ENCODE measurements at regions not wholly inside any gene's neighbourhood (a gene's known extent, or its start where the extent isn't known, plus 50 kb on each side); places are given as distances from the start of the nearest gene placed in this dataset.

DNA sequence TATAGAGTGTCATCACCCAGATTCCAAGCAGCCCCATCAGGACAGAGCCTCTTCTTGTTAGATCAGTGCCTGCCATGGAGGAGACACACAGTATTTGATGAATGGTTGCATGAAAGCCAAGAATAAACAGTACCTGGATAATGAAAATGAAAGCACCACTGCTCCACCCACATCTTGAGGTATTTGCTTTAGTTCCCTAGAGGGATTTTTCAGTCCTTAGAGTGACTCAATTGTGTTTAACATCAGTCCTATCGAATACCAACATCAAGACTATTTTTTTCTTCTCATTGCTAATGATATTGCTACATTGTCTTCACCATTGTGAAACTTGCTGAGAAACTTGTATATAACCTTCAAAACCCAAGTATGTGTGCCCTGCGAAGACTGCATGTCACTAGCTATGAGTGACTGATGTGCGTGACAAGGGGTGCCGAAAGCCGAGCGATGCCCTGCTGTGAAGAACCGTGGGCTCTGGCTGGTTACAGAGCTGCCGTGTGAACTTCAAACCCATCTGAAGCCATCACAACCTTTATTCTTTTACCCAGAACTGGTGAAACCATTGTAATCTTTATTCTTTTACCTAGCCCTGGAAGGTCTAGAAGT lies 211.3 kb upstream of the FAT1 start:
- DNase-seq, result no peak

DNA sequence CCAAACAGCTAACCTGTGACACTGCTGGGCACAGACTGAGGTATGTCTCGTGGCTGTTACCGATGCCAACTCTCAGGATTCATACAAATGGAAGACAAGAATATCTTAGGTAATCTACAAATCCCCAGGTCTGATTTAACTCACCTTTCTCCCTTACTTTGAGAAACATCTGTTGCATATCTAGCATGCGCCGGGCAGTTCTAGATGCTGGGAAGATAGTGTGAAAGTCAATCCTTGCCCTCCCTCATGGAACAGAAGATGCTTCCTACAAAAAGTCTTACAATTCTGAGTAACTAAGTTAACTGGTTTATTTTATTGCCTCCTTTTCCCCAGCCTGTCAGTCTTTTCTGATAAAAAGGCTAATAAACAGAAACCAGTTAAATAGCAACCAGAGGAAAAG lies 212.2 kb upstream of the FAT1 start:
- DNase-seq, result no peak

DNA sequence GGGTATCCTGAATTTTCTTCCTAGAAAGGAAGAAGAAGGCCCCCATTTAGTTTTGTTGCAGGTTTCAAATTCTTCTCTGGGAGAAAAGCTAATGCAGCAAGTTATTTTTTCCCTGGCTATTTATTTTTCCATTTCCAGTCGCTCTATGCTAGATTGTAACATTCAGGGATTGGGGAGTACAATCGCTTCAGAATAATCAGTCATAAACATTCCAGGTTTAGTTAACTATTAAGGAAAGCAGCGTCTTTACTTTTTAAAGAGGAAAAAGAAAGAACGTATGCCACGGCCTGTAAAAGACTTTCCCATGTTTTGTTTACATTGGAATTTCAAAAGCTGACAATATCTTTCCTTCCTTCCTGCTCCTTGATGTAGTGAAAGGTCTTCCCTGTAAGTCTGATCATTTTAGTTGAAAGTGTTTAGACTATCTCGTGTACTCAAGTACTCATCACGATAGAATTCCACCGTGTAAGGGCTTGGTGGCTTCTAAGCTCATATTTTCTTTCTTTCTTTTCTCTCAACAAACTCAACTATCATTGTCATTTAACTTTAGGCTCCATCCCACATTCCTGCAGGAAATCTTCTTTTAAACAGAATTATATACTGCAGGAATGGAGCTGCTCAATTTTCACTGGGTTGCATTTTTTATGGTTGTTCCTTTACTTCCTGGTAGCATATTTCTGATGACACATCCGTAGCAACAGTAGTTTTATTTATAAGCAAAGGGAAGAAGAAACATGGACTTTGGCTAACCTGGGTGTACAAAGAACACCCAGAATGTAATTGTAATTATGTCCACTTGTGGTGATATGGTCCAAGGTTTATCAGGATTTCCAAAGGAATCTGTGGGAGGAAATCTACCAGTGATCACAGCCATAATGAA lies 213.1 kb upstream of the FAT1 start:
- no peak for DNase-seq

DNA sequence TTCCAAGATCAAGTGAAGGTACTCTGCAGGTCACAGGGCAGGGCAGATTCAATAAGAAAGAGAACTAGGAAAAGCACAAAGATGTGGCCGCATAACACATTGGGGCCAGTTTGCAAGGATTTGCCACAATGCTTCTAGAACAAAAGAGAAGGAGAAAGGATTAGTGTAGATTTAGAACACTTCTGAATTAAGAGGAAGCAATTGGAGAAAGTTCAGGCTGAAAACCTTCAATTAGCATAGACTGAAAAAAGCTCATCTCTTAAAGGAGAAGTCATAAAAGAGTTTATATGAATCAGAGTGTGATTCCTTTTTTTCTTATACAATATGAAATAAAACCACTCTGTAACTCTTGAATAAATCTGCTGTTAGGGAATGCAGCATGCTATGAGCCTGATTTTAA lies 215.6 kb upstream of the FAT1 start:
- no peak for DNase-seq

DNA sequence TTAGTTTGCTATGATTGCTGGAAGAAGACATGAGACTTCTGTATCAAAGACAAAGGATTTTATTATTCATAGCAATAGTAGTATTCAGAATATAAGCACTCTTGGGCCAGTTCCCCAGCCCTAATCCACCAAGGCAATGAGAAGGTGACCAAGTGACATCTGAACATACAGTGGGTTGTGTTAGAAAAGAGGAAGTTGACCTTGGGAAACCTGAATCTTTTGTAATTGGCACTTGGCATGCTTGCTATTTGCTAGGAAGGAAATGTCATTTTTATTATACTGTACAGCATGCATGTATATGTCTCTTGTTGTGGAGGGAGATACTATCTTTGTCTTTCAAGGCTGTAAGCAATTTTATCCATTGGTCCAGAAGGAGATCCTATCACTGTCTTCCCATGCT lies 216.1 kb upstream of the FAT1 start:
- DNase-seq, result peak; percentile 3

DNA sequence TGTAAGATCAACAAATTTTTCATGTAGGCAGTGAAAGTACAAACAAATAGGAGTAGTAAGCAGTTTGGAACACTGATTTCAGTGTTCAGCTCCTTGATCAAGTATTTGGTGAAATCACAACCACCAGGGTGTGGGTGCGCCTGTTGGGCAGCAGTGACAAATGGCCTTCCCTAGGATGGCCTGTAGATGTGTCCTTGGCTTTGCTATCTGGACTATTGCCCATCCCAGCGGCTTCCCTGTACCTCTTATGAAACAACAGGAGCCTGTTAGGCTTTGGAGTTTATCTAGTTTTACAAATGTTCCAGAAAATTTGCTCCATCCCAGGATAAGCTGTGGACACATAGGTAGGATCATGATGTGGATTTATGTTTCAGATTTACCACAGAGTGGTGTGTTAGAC lies 216.8 kb upstream of the FAT1 start:
- DNase-seq, result no peak

DNA sequence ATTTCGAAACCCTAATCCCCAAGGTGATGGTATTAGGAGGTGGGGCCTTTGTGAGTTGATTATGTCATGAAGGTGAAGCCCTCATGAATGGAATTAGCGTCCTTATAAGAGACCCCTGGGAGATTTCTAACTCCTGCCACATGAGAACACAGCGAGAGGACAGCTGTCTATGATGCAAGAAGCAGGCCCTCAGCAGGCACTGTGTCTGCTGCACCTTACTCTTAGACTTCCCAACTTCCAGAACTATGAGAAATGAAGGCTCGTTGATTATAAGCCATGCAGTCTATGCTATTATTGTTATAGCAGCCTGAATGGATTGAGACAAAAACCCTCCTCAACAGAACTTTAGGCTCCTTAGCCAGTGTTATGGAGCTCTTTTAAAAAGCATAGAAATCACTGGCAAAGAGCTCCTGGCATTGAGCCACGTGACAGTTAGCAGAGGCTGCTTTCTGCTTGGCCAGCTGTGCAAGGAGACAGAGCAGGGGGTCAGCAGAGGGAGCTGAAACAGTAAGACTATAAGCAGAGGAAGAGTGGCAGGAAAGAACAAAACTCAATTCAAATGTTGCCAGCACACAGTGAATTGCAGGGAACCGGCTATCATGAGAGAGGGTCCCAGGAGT lies 219.2 kb upstream of the FAT1 start:
- DNase-seq, result no peak

DNA sequence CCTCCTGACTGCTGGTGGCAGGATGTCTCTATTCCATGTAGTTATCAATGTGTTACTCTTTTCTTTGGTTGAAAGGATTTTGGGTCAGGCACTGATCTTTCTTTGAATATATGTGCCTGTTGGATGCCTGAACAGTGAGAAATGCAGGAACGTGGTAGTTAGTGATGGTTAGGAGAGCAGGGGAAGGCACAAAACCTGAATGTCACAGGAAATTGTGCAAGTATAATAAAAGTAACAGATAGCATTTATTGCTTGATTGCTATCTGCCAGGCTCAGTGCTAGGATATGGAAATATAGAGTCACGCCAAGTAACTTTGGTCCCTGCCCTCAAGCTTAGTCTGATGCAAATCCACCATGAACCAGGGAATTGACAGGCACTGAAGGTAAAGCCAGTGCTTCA lies 219.8 kb upstream of the FAT1 start:
- no peak for DNase-seq

DNA sequence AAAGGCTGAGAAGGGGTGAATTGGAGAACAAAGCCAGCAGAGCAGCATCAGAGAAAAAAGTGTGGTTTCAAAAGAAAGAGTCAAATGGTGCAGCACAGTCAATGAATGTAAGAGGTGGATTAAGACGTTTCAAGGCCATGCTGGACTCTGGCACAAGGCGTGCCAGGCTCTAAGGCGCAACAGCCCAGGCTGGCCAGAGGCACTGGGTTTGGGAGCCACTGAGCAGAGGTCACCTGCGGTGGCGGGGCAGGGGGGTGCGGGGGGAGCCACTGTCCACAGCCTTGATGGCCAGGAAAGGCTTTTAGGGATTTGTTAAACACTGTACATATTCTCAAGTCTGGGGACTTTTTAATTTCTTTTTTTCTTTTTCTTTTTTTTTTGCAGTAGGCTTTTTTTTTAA lies 222.5 kb upstream of the FAT1 start:
- no peak for DNase-seq

DNA sequence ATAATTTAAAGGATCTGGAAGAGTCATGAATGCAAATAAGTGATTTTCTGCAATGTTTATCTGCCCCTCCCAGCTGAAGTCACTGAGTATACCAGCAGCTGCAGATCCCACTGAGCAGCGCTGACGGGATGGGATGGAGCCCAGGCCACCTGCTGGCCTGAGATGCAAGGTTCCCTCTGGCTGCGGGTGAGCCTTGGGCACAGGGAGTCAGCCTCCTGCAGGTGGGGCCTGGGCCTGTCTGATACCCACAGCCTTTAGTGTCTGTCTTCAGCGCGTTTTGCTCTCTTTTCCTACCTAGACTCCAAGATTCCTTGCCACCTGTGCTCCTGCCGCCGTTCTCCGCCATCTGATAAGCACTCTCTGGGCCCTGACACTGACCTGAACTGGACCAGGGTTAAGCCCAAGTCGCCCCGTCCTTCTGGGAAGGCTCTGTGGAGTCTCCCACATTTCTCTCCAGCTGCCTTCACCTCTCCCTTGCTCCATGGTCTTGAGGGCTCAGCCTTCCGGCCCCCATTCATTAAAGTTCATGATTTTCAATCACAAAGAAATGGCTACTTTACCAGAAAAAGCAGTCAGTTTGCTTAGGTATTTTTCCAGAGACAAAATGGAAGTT lies 223.1 kb upstream of the FAT1 start:
- no peak for DNase-seq

DNA sequence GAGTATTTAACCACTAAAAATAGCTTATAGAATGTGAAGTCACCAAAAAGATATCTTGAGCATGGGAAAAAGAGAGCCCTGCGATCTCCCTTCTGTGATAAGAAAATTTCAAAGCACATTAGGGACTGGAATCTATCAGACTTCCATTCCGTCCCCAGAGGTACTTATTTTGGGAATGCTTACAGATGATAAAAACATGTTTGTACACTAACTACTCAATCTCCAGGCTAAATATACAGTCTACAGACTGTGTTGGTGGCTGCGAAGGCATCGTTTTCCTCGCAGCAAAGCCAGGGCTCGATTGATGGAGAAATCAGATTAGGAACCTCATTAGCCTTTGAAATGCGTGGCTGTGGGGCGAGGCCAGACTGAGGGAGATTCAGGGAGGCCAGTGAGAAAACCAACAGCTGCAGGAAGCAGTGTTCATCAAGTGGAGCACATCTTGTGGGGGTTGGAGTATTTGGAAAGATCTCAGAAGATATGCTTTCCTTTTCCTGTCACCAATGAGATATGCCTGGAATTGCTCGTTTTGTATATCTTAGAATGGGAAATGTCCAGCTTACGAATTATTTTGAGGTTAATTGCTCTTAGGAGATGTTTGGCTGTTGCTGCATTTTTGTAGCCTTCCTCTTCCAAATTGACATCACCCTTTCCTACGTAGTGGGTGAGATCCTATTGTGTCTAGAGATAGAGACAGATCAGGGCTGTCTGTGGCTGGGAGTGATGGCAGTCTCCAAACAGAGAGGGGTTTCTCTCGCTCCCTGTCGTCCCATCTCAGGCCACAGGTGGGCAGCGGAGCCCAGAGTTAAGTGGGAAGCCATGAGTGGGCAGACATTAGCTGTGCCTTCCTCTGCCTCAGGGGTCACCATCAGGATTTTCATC lies 224.9 kb upstream of the FAT1 start:
- DNase-seq, result no peak

DNA sequence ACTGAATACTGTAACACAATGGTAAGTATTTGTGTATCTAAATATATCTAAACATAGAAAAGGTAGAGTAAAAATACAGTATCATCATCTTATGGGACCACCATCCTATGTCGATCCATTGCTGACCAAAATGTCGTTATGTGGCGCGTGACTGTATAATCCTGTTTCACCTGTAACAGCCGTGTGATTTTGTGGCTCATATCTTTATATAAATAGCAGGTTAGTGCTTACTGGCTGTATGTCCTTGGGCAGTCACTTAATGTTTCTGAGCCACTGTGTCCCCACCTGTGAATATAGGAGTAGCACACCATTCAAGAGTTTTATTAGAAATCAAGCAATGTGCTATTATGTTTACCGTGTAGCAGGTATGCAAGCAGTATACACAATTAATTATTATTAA lies 226.2 kb upstream of the FAT1 start:
- no peak for DNase-seq

DNA sequence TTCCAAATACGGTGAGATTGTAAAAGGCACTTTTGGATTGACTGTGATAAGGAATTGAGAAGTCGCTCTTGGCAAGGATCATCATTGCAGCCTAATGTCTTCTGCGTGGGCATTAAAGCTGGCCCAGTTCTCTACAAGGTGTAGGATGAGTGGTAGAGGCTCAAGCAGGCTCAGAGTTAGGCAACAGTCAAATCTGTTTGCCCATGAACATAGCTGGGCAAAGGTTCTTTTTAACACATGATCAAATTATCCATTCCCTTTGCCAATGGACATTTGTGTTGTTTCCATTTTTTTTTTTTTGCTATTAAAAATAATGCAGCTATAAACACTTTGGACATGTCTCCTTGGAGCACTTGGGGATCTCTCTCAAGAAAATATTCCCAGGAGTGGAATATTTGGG lies 229.1 kb upstream of the FAT1 start:
- no peak for DNase-seq

DNA sequence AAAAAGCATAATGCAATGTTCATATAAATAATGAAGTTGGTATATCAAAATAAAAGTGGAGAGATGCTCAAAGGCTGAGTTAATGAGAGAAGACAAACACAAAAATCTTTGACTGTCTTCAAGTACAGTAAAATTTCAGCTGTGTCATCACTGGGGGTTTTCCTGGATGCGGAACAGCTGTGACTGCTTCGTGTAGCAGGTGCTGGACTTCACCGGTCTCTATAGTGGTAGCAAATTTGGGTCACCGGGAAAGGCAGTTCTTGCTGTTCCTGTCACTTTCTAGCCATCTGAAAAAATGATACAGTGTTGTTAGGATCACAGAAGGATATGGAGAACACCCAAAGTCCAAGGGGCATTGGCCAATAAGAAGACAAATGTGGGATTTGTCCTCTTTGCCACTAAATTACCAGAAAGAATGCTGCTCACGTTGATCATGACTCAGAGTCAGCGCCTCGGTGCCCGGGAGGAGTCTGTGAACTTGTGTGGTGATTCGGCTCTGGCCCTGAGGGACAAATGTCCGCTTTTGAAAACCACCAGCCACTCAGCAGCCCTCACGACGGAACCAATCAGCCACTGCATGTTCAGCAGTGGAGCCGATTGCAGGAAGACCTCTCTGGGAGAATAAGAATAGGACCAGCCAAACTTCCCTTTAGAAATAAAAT lies 230.1 kb upstream of the FAT1 start:
- no peak for DNase-seq

DNA sequence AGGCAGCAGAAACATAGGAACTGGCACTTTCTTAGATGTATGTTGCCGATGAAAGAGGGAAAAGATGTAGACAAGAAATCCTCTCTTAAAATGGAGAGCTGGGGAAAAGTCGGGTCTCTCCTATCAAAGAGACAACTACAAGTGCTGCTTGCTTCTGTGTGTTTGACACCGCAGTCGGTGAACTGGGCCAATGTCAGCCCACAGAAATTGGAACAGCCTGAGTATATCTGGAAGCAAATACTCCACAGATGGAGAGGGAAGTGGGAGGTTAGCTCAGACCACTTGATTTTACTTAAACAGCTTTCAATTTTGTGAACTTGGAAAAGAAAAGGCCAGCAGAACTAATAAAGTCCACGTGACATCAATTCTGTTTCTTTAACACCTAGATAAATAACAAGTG lies 230.9 kb upstream of the FAT1 start:
- no peak for DNase-seq

DNA sequence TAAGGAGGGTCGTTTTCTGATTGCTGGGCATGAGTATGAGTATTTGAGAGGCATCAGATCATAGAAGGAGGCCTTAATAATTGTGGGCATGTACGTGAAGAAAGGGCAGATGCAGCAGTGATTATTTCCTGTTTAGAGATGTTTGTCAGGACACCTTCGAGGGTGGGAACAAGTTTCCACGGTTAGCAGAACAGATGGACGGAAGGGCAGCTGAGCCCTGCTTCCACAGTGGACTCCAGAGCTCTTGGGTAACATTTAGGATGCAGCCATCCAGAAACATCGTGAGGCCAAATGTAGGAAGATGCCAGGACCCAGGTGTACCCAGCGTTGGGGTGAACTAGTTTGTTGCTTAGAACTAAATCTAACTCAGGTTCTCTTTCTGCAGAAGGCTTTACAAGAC lies 231.3 kb upstream of the FAT1 start:
- DNase-seq, result no peak

DNA sequence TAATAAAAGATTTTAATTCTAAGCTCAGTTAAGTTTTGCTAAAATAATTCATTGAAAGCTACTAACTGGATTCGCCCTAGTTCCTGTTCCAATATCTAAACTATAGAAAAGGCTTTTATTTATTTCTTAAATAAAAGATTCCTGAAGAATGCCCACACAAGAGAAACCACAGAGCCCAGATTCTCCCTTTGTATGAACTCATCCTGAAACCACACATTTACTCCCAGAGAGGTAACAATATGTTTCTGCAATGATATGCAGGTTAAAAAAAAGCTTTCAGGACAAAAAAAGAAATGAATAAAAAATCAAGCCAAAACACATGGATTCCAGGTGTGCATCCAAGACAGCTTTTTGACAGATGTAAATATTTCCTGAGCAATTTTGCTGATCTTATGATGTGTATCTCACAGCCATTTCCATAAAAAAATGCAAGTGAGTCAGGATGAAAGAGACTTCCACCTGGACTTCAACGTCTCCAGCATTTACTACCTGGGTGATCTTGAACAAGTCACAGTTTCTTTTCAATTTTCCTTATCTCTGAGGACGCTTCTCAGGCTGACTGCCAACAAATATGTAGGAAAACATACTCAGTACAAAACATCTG lies 234.4 kb upstream of the FAT1 start:
- no peak for DNase-seq

DNA sequence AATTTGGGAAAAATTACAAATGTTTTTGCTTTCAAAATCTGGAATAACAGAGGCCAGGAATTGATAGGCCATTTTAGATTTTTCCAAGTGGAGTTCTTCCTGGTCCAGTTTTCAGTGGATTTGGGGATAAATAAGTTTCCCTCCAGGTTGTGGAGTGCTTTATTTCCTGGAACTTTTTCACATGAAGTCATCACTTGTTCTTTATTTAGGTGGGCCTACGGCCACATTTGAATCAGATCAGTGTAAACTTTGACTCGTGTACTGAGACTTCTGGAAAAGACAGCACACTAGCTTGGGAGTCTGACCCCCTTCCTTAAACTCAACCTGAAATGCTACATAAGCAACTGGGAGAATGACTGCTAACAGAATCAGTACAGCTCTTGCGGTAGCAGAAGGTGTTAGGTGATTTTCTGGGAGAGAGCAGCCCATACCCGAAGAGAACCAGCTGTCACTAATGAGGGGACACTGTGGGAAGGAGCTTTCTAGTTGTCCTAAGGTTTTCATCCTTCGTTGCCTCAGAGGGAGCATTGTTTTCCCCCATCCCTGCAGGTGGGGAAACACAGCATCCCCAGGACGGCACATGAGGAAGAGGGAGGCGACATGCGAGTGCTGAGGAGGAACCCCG lies 235.2 kb upstream of the FAT1 start:
- DNase-seq, result no peak

DNA sequence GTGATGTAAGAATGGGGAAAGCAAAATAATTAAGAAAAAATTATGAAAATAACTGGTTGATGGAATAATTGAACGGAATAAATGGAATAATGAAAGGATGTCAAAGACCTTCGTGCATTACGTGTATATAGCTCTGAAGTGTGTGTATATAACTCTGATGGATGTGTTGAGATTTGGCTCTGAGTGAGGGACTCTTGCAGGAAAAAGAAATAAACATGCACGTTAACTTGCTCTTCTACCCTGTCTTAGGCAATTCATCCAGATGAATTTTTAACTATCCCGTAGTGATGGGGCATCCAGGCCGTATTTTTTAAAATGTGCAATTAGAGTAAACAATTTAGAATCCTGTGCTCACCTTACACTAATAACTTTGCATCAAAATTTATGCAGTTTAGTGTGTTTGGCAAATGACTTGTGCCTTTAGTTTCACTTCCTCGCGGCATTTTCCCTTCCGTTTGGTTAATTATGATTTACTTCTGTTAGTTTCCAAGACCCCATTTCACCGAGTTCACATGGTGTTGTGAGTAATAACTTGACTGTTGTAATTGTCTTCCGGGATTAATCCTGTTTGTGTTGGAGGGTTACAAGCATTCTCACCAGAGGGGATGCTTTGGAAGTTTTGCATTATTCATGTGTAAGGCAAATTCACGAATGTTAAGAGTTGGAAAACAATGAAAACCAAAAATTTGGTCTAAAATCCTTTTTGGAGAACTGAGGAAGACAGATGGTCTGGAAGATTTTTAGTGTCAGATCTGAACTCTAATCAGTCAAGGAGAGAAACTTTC lies 256.5 kb upstream of the FAT1 start:
- no peak for DNase-seq

DNA sequence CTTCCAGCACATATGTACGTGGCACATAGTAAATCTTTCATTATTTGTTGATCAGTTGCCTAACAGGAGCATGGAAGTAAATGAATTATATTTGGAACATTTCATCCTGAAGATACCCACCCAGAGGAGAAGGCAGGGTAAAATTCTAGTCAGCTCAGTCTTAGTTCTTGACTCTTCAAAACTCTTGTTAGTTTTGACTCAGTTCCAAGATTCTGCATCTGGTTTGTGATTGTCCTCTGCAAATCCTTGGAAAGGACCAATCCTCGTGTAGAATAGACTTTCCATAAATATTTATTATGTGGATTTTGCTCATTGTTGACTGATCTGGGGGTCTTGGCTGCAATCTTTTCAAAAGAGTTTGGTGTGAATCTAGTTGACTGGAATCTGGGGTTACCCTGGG lies 257.5 kb upstream of the FAT1 start:
- no peak for DNase-seq

DNA sequence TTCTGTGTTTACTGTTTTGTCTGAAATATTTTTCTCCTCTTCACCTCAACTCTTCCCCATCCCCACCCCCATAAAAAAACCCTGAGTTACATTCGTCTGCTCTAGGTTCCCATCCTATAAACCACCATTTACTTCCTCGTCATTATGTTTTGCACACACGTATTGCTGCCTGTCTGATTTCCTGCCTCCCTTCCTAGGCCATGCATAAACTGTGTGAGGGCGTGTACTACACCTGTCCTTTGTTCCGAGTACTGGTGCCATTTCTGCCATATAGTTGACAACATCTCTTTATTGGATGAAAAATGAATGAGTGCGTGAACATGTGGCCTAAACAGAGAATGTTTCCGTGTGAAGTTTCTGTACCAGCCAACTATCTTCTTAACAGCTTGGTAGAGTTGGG lies 258.5 kb upstream of the FAT1 start:
- no peak for DNase-seq
